Stimulated activated CD4-positive, alpha-beta T cell treated with anti-CD3 and anti-CD28 coated beads, Interleukin-15, amount 100 ng/mL, for 48 hours (primary cell): ENCODE measurements at regions not wholly inside any gene's neighbourhood (a gene's known extent, or its start where the extent isn't known, plus 50 kb on each side); places are given as distances from the start of the nearest gene placed in this dataset.
"Not testable (repeated sequence)": the region's sequence is repeated elsewhere in the genome, so short reads cannot be mapped to it uniquely, and the experiment has no call there.

Experiments used
- DNase-seq, 2 donors: peaks; one replicate each; pipeline ENCODE4 v3.0.0-alpha.2; 2020; ENCODE audit warnings: low read depth in 2 of 2

DNA sequence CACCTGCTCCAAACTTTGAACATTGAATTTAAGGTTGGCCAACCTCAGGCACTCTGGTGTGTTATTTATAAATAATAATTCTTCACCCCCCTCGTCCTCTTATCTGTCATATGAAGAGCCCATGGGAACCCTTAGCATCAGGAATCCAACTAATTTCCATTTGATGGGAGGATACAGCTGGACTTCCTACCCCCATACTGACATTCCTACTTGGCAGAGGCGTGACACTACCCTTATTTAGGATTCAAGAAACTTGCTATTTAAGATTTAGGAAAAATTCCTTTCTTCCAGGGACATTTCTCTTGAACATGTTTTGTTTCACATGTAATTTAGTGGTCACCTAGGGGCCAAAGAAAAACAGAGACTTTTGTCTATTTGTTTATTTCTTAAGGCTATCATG lies 171.9 kb upstream of the NRP1 start:
- DNase-seq = no peak

DNA sequence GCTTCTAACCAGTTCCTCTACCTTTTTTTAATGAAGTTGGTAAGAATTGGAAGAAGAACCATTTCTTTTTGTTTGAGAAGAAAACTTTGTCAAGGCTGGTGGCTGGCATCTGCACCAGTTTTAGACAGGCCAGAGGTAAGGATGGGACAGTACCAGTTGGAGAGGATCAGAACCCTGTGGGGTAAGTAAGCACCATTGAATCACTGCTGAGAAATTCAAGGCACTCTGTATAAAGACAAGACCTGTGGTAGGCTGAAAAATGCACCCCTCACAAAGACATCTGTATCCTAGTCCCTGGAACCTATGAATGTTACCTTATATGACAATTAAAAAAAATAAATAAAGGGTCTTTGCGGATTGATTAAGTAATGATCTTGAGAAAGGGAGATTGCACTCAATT lies 166.7 kb upstream of the NRP1 start:
- no peak for DNase-seq

DNA sequence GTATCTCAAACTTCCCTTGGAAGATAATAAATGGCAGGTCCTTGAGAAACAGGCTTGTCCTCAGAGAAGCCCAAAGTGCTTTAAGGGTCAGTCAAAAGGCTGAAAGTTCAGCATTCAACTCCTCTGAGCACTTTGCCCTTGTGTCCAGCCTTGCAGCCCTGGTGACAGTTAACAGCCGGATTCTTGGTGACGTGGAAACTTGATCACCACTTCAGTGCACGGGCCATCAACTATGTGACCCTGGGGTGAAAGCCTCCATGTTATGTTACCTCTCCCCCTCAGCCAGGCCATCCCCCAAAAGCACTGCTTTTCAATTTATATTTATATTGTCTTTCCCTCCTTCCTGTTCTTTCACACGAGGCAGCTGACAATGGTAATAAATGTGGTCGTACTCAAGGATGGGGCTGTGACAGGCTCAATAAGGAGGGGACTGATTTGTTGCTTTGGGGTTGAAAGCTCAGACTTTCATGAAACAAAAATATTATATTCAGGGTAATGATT lies 164.0 kb upstream of the NRP1 start:
- no peak for DNase-seq

DNA sequence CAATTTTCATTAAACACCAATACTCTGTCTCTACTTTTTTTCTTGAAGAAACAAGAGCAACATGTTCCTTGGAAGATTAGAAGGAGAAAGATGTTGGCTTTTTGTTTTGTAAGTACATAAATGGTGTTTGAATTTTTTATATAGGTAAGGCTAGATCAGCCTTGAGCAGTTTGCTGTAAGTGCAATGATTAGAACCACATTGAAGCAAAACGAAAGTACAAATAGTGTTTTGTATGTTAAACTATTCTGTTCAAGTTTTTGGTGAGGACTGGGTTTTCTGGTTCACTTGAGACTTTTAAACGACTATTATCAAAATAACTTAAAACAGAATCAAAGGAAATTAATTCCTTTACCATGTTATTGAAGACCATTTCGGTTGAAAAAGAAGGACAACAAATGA lies 162.9 kb upstream of the NRP1 start:
- DNase-seq = no peak

DNA sequence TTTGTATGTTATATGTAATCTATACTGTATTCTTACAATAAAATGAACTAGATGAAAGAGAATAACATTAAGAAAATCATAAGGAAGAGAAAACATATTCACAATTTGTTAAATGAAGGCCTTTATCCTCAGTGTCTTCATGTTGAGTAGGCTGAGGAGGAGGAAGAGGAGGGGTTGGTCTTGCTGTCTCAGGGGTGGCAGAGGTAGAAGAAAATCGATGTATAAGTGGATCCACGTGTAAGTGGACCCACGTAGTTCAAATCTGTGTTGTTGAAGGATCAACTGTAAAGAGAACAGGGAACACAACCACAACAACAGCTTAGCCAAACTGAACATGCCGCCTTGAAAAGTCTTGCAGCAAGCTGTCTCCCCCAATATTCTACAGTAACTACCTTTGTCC lies 161.6 kb upstream of the NRP1 start:
- no peak for DNase-seq

DNA sequence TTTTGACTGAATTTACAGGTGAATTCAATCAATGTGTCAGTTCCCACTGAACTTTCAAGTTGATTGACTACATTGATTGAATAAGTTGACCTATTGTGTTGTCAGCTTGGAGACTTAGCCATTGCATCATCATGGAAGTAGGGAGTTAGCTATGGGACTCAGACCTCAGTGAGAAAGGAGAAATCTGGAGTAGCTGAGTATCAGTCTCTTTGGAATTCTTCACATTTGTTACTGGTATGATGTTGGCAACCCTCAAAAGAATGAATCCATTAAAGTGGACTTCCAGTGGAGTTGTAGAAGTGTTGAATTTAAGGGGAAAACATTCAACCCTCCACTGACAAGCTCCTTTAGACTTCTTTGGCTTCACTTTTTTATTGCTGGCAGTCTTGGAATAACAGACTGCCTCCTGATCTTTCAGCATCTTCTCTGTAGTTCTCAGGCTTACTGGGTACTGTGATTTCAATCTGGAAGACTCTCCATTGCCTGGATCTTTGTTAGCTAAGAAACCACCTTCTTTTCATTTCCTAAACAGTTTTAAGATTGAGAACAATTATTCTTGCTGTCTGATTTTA lies 160.3 kb upstream of the NRP1 start:
- DNase-seq = no peak

DNA sequence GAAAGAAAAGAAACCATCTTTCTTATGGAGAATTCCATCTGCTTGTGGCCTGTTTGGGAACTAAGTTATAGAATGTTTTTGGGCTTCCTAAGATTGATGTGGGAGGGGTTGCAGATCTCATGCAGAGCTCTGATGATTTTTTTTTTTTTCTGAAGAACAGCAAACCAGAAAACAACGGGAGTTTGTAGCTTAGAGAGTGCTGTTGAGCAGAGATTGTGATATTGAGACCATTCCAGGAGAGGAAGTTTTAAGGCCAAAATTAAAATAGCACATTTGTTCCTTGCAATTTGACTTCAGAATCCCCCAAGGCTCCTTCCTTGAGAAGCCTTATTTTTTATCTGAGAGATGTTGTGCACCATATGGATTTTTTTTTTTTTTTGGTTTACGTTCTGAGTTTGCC lies 159.5 kb upstream of the NRP1 start:
- DNase-seq = no peak

DNA sequence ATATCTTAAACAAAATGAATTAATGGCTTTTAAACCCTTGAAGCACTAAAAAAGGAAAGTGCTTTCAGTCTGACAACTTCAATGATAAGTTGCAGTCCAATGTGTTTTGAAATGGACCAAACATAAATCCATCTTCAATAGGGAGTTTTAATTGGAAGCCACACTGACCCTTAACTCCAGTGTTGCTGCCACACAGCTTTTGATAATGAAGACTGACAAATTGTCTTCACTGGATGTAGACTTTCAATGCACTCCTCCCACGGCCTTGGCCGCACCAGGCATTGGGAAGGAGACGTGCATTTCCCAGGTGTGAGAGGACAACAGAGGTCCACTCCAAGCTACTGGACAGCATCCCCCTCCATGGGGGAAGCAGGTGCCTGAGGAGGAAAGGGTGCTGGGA lies 159.0 kb upstream of the NRP1 start:
- DNase-seq = no peak

DNA sequence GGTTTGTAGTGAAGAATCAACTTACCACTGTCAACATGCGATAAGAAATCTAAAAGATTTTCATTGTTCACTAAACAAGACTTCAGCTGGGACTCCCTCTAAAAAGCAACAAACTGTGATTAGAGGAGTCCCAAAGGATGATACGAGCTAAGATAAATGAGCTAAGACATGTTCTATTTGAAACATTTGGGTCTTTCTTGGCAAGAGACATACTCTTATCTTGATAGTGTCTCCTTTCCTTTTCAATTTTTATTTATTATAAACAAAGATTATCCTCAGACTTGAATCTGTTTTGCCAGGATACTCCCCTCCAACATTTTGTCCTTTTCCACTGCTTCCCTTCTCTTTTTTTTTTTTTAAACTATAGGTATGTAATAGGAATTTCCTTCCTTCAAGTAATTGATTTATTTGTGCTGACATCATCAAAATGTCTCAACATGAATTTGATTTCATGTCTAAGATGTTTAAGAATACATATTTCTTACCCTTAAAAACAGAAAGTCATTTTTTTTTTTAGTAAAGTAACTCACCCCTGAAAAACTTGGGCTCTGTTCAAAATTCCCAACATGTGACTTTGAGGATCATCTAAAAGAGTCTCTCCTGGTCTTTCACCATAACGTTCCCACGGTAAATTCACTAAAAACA lies 158.4 kb upstream of the NRP1 start:
- no peak for DNase-seq

DNA sequence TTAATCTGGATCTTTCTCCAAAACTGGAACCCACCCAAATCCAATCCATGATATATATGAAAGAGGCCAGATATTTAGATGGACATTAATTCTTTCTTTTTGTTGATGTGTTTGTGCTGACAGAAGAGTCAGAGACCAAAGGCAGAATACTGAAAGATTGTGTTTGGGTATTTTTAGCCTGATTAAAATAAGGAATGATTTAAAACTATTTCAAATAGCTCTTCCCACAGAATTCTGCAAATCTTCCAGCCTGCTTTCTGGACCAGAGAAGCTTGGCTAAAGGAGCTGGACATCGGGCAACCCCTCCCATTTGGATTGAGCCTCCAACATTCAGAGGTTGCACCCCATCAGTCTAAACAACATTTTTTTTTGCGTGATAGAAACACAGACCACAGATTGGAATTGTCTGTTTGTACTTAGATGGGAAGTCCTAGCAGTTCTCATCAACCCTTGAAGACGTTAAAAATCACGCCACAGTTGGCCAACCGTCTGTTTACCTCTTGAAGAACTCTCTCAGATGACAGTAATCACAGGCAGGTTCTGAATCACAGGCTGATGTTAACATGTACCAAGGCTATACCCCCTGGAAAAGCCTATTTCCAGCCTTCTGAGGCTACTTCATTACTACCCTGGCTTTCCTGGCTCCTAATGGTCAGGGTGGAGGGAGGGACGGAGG lies 155.2 kb upstream of the NRP1 start:
- no peak for DNase-seq

DNA sequence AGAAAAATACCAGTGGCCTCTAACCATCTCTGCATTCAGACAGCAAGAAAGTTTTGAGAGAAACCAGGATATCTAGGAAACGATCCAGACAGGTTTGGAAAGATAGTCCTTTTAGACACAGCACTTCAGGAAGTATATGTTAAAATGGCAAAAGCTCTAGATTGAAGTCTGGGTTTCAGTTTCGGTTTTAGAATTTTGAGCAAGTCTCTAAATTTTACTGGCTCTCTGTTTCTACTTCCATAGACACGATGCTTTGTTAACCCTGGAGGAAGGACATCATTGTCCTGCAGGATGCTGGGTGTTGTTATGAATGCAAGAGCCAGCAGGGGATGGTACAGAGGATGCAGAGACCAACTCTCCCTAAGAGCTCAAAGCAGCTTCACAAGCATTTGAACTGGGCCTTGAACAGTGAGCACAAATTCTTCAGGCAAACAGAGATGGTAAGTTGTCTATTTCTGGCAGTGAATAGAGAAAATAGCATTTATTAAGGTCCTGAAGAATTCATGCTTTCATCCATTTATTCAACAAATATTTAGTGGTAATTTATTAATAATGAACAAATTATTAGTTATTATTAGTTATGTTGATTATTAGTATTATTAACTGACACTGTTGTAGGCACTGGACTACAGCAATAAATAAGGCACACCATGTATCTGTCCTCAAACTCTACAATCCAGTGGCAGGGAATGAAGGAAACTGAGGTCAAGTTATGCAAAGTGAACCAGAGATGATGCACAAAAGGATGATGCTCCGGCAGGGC lies 152.7 kb upstream of the NRP1 start:
- no peak for DNase-seq

DNA sequence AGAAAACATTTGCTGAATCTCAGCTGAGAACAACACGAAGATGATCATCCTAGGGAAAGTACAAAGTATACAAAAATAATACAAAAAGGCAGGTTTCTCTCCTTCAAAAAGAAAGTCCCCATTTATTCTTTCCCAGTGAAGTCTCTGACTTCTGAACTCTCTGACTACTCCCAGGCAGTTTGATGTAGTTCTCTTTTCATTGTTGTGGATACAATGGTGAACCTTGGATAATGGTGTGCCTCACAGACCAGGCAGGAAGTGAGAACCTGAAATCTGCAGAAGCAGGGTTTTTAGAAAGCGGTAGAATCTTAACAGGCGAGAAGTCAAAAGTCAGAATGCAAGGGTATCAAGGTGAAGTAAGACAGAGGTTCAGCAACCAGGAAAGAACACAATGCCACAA lies 150.8 kb upstream of the NRP1 start:
- no peak for DNase-seq

DNA sequence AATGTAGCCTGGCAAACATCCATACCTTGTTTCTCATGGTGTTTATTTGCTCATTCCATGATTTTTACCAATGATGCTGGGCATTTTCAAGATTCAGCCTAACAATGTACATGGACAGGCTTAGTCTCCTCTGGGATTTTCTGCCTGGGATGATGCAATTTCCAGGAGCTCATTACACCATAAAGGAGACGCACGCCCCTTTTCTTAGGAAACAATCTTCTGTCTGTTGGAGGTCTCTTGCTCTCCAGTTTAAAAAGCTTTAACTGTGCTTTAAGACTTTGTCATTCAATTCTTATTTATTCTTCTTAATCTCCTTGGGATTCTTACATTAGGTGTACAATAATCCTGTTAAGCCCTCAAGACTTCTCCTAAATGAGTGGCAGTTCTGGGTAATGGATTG lies 150.3 kb upstream of the NRP1 start:
- no peak for DNase-seq

DNA sequence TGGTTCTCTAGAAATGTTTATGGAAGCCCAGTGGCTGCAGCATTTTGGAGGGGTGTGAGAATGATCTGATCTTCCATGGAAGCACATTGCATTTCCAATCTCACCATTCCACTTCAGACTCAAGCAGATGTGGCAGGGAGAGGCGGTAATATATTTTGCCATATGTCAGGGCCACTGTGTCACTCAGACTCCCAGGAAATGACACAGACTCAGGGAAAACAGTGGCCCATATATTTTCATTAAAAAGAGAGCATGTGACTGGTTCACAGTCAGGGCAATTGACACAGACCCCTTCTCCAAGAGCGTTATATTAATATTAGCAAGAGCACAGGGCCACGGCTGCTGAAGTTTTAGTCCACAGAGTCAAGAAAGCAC lies 149.3 kb upstream of the NRP1 start:
- DNase-seq = no peak

DNA sequence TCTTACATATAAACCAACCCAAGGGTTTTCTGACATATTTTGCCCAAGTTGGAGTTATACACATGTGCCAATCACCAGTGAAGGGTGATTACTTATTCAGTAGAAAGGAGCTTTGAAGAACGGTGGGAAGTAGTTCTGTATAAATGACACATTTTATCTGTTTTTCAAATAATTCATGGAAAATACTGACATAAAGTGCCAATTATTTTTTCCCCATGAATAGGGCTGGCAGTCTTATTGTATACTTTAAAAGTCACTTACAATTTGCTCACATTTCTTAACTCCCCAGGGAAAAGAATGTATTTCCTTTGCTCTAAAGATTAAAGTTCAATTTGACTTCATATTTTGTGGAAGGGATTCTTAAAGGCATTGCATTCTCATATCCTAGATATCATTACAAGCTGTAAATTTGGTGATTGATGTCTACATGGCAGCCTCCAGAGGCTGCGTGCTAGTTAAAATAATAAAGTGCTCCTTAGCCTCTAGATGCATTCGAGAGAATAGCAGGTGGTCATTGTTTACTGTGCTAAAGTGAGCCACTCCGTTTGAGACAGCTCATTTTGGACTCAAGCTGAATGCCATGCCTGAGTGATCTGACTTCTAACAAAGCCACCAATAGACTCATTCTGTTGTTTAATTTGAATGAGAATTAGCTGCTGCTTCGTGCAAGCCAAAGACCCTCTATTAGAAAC lies 148.8 kb upstream of the NRP1 start:
- no peak for DNase-seq

DNA sequence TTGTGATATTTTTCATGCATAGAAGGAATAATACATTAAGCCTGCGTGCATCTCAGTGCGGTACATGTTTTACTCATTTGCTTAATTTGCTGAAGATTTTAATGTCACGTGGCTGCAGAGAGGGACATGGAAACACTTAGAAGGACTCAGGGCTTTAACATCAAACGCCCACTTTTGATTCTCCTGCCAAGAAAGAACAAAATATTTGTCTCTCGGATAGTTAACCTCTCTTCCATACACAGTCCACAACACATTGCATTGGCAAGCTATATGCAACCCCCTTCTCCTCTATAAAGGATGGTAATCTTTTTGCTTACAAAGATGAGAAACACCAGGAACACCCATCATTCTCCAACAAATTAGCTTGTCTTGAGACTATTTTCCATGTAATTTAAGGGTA lies 148.0 kb upstream of the NRP1 start:
- DNase-seq = no peak

DNA sequence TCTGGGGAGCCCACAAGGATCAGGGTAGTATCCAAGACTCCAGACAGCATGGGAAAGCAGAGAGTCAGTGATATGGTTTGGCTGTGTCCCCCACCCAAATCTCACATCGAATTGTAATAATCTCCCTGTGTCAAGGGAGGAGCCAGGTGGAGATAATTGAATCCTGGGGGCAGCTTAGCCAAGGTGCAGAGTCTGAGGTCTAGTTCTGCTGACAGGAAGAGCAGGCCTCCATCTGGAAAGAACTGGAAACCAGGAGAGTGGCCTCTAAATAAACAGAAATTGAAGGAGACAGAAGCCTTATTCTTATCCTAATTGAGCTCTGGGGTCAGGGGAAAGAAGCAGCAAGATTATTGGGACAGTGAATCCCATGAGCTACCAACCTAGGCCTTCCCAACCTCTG lies 146.7 kb upstream of the NRP1 start:
- DNase-seq = no peak

DNA sequence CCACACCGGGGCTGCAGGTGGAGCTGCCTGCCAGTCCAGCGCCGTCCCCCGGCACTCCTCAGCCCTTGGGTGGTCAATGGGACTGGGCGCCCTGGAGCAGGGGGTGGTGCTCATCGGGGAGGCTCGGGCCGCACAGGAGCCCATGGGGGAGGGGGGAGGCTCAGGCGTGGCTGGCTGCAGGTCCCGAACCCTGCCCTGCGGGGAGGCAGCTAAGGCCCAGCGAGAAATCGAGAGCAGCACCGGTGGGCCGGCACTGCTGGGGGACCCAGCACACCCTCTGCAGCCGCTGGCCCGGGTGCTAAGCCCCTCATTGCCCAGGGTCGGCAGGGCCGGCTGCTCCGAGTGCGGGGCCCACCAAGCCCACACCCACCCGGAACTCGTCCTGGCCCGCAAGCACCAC lies 145.9 kb upstream of the NRP1 start:
- not testable (repeated sequence) for DNase-seq

DNA sequence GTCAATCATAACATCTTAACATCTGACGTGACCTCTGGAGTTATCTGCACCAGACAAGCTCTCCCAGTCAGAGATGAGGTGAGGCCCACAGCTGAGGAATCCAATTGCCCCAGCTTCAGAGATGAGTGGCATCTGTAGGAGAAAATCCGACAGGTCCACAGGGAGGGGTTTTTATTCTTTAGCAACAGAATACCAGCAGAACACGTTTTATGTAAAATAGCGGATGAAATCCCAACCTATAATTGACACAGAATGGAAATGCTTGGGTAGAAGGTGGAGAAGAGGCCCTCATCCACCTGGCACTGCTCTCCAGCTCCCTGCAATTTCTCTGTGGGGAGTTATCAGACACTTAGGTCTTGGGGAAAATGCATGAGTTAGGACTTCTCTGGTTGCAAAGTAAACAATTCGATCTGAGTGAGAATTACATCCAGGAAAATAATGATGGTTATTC lies 144.2 kb upstream of the NRP1 start:
- DNase-seq = no peak

DNA sequence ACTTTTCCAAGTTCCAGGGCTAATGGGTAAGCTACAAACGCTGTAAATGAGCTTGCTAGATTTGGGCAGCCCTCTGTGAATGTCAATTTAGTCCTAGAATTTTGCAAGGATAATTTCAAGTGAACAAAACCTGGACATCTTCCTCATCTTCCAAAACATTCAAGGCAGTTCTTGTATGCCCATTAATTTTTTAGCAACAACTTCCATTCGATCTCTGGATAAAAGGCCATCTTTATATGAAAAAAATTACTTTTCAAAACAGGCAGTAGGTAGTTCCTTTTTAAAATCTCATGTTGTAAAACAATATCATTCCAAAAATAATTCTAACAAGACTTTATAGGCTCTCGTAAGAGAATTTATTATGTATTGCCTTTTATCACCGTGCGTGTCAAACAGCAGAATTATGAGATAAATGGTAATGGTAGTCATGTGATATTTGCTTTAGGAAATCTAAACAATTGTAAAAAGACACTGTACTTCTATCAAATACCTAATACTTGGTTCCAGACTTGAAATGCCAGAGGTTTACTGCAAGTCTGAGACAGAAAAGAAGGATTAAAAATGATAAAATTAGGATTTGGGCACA lies 143.7 kb upstream of the NRP1 start:
- DNase-seq = no peak

DNA sequence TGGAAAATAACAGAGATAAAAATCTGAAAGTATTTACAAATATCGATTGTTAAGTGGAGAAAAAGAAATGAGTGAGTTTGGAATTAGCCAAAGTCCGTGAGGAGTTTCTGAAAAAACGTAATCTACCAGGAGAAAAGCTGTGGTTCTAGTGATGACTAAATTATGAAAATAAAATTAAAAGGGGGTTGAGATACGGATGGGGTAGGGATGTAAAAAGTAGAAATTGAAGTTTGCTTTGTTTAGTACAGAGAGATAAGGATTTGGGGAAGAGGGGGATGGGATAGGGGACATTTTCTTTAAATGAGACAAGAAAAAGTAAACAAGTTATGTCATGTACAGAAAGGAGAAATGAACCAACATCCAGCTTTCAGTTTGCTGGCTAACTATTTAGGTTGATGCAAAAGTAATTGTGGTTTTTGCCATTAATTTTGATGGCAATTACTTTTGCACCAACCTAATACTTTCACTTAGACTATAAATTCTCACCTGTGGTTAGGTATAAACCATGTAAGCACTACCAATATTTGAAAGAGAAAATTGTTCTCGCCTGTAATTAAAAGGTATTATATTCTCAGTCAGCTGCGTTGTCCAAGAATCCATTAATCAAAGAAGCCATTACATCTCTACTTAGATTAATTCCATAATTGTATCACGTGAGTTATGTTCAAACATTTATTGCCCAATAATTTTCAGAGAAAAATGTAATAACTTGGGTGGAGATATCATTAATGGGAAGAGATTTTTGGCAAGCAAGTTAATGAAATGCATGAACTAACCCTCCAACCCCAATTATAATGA lies 143.0 kb upstream of the NRP1 start:
- no peak for DNase-seq
